ENCODE measurements at regions not wholly inside any gene's neighbourhood (a gene's known extent, or its start where the extent isn't known, plus 50 kb on each side); places are given as distances from the start of the nearest gene placed in this dataset.

GRCh38 chr12:89156862-89157262 lies 195.4 kb downstream of the DUSP6 start:
- H3K14ac ChIP-seq (ENCODE audit: low read length in 2 of 2), result no peak overlapping the region
- H3K4me3 ChIP-seq (ENCODE audit: insufficient read depth in 1 of 2, low read depth in 1 of 2, low read length in 2 of 2), result no peak overlapping the region
- no peaks in the 10 kb centered on the region for H3K36me3 ChIP-seq (ENCODE audit: control insufficient read depth in 1 of 2, insufficient read depth in 2 of 2, low read depth in 1 of 2, low read length in 2 of 2)
- H2AK5ac ChIP-seq (ENCODE audit: low read length, severe bottlenecking), result no peak overlapping the region
- no peak overlapping the region for H4K8ac ChIP-seq (ENCODE audit: low read length)
- no peaks in the 10 kb centered on the region for H3K79me1 ChIP-seq (replicated peaks; ENCODE audit: low read length, poor library complexity, severe bottlenecking)
- H3K4me1 ChIP-seq (ENCODE audit: control insufficient read depth, insufficient read depth, low read depth, low read length), result no peaks in the 10 kb centered on the region
- no peak overlapping the region for H3K23ac ChIP-seq (ENCODE audit: low read length in 2 of 2)
- no peaks in the 10 kb centered on the region for H3K27me3 ChIP-seq (ENCODE audit: control insufficient read depth in 1 of 2, insufficient read depth in 1 of 2, low read length in 2 of 2)
- no peak overlapping the region for H3K4ac ChIP-seq (ENCODE audit: low read depth in 1 of 2, low read length in 2 of 2)
- no peak overlapping the region for H2BK5ac ChIP-seq (ENCODE audit: low read depth, low read length, poor library complexity, severe bottlenecking)
- H4K91ac ChIP-seq (ENCODE audit: low read length), result no peak overlapping the region
- no peak overlapping the region for H2BK15ac ChIP-seq (ENCODE audit: low read depth, poor library complexity, severe bottlenecking)
- H3K9me3 ChIP-seq (ENCODE audit: control insufficient read depth, low read length), result no peaks in the 10 kb centered on the region
- no peak overlapping the region for H3K18ac ChIP-seq (ENCODE audit: low read depth in 1 of 2, low read length in 2 of 2)
- DNase-seq, result no peak
- H3K9ac ChIP-seq (ENCODE audit: low read length), result peak overlapping the region; percentile 82
- H3K4me2 ChIP-seq (ENCODE audit: low read length, poor library complexity, severe bottlenecking), result no peak overlapping the region
- no peak overlapping the region for H2BK120ac ChIP-seq (ENCODE audit: low read depth, low read length)
- H2AFZ ChIP-seq (ENCODE audit: low read depth, low read length), result no peak overlapping the region
- WGBS, result 92% methylated on average over 1 of the region's 1 CpG
- no peak overlapping the region for H2BK12ac ChIP-seq (ENCODE audit: low read length in 2 of 2)
- no peak overlapping the region for H3K27ac ChIP-seq (ENCODE audit: low read length, poor library complexity, severe bottlenecking)

GRCh38 chr12:89156340-89156739 lies 196.0 kb downstream of the DUSP6 start:
- no peak overlapping the region for H2BK12ac ChIP-seq (ENCODE audit: low read length in 2 of 2)
- no peak overlapping the region for H3K4ac ChIP-seq (ENCODE audit: low read depth in 1 of 2, low read length in 2 of 2)
- no peak overlapping the region for H2AK5ac ChIP-seq (ENCODE audit: low read length, severe bottlenecking)
- H3K9me3 ChIP-seq (ENCODE audit: control insufficient read depth, low read length), result no peaks in the 10 kb centered on the region
- no peaks in the 10 kb centered on the region for H3K79me1 ChIP-seq (replicated peaks; ENCODE audit: low read length, poor library complexity, severe bottlenecking)
- no peak overlapping the region for H4K91ac ChIP-seq (ENCODE audit: low read length)
- H3K9ac ChIP-seq (ENCODE audit: low read length), result peak overlapping the region; percentile 82
- no peak overlapping the region for H2BK15ac ChIP-seq (ENCODE audit: low read depth, poor library complexity, severe bottlenecking)
- no peak overlapping the region for H3K4me2 ChIP-seq (ENCODE audit: low read length, poor library complexity, severe bottlenecking)
- H4K8ac ChIP-seq (ENCODE audit: low read length), result no peak overlapping the region
- DNase-seq, result no peak
- no peak overlapping the region for H3K14ac ChIP-seq (ENCODE audit: low read length in 2 of 2)
- H3K4me3 ChIP-seq (ENCODE audit: insufficient read depth in 1 of 2, low read depth in 1 of 2, low read length in 2 of 2), result no peak overlapping the region
- no peak overlapping the region for H3K27ac ChIP-seq (ENCODE audit: low read length, poor library complexity, severe bottlenecking)
- H3K27me3 ChIP-seq (ENCODE audit: control insufficient read depth in 1 of 2, insufficient read depth in 1 of 2, low read length in 2 of 2), result no peaks in the 10 kb centered on the region
- no CpG with 5 or more reads among the region's 1 CpG for WGBS
- H2BK5ac ChIP-seq (ENCODE audit: low read depth, low read length, poor library complexity, severe bottlenecking), result no peak overlapping the region
- H3K36me3 ChIP-seq (ENCODE audit: control insufficient read depth in 1 of 2, insufficient read depth in 2 of 2, low read depth in 1 of 2, low read length in 2 of 2), result no peaks in the 10 kb centered on the region
- no peak overlapping the region for H2AFZ ChIP-seq (ENCODE audit: low read depth, low read length)
- no peak overlapping the region for H3K23ac ChIP-seq (ENCODE audit: low read length in 2 of 2)
- H3K4me1 ChIP-seq (ENCODE audit: control insufficient read depth, insufficient read depth, low read depth, low read length), result no peaks in the 10 kb centered on the region
- no peak overlapping the region for H3K18ac ChIP-seq (ENCODE audit: low read depth in 1 of 2, low read length in 2 of 2)
- no peak overlapping the region for H2BK120ac ChIP-seq (ENCODE audit: low read depth, low read length)

GRCh38 chr12:89155826-89156225 lies 196.5 kb downstream of the DUSP6 start:
- Histone ChIP-seq H2BK120ac (ENCODE audit: low read depth, low read length) (no peak overlapping the region), H3K4ac (ENCODE audit: low read depth in 1 of 2, low read length in 2 of 2) (no peak overlapping the region), H3K14ac (ENCODE audit: low read length in 2 of 2) (no peak overlapping the region), H4K91ac (ENCODE audit: low read length) (no peak overlapping the region), H3K4me2 (ENCODE audit: low read length, poor library complexity, severe bottlenecking) (no peak overlapping the region), H3K23ac (ENCODE audit: low read length in 2 of 2) (no peak overlapping the region), H3K9ac (ENCODE audit: low read length) (peak overlapping the region; percentile 82), H3K36me3 (ENCODE audit: control insufficient read depth in 1 of 2, insufficient read depth in 2 of 2, low read depth in 1 of 2, low read length in 2 of 2) (no peaks in the 10 kb centered on the region), H2AK5ac (ENCODE audit: low read length, severe bottlenecking) (no peak overlapping the region), H2BK5ac (ENCODE audit: low read depth, low read length, poor library complexity, severe bottlenecking) (no peak overlapping the region), H2BK15ac (ENCODE audit: low read depth, poor library complexity, severe bottlenecking) (no peak overlapping the region), H3K4me3 (ENCODE audit: insufficient read depth in 1 of 2, low read depth in 1 of 2, low read length in 2 of 2) (no peak overlapping the region), H3K27ac (ENCODE audit: low read length, poor library complexity, severe bottlenecking) (no peak overlapping the region), H3K18ac (ENCODE audit: low read depth in 1 of 2, low read length in 2 of 2) (no peak overlapping the region), H3K9me3 (ENCODE audit: control insufficient read depth, low read length) (no peaks in the 10 kb centered on the region), H2BK12ac (ENCODE audit: low read length in 2 of 2) (no peak overlapping the region), H4K8ac (ENCODE audit: low read length) (no peak overlapping the region), H3K79me1 (replicated peaks; ENCODE audit: low read length, poor library complexity, severe bottlenecking) (no peaks in the 10 kb centered on the region), H3K4me1 (ENCODE audit: control insufficient read depth, insufficient read depth, low read depth, low read length) (no peaks in the 10 kb centered on the region), H2AFZ (ENCODE audit: low read depth, low read length) (no peak overlapping the region), H3K27me3 (ENCODE audit: control insufficient read depth in 1 of 2, insufficient read depth in 1 of 2, low read length in 2 of 2) (no peaks in the 10 kb centered on the region)
- no peak for DNase-seq

GRCh38 chr12:89154743-89155499 lies 197.4 kb downstream of the DUSP6 start:
- H3K79me1 ChIP-seq (replicated peaks; ENCODE audit: low read length, poor library complexity, severe bottlenecking), result no peaks in the 10 kb centered on the region
- no peak overlapping the region for H2BK12ac ChIP-seq (ENCODE audit: low read length in 2 of 2)
- H2AFZ ChIP-seq (ENCODE audit: low read depth, low read length), result no peak overlapping the region

More at GRCh38 chr12:89154743-89155499, 197.4 kb downstream of the DUSP6 start:
- no peaks in the 10 kb centered on the region for H3K9me3 ChIP-seq (ENCODE audit: control insufficient read depth, low read length)
- H3K14ac ChIP-seq (ENCODE audit: low read length in 2 of 2), result no peak overlapping the region
- H3K18ac ChIP-seq (ENCODE audit: low read depth in 1 of 2, low read length in 2 of 2), result no peak overlapping the region
- no peak overlapping the region for H3K27ac ChIP-seq (ENCODE audit: low read length, poor library complexity, severe bottlenecking)
- H3K36me3 ChIP-seq (ENCODE audit: control insufficient read depth in 1 of 2, insufficient read depth in 2 of 2, low read depth in 1 of 2, low read length in 2 of 2), result no peaks in the 10 kb centered on the region
- no peaks in the 10 kb centered on the region for H3K27me3 ChIP-seq (ENCODE audit: control insufficient read depth in 1 of 2, insufficient read depth in 1 of 2, low read length in 2 of 2)
- no peak overlapping the region for H4K8ac ChIP-seq (ENCODE audit: low read length)
- H3K23ac ChIP-seq (ENCODE audit: low read length in 2 of 2), result no peak overlapping the region
- H2BK15ac ChIP-seq (ENCODE audit: low read depth, poor library complexity, severe bottlenecking), result no peak overlapping the region
- no peak overlapping the region for H2BK5ac ChIP-seq (ENCODE audit: low read depth, low read length, poor library complexity, severe bottlenecking)
- no peak overlapping the region for H3K4ac ChIP-seq (ENCODE audit: low read depth in 1 of 2, low read length in 2 of 2)
- H3K4me3 ChIP-seq (ENCODE audit: insufficient read depth in 1 of 2, low read depth in 1 of 2, low read length in 2 of 2), result no peak overlapping the region
- H3K9ac ChIP-seq (ENCODE audit: low read length), result peak overlapping the region; percentile 82
- H2BK120ac ChIP-seq (ENCODE audit: low read depth, low read length), result no peak overlapping the region
- no peak overlapping the region for H2AK5ac ChIP-seq (ENCODE audit: low read length, severe bottlenecking)
- no peaks in the 10 kb centered on the region for H3K4me1 ChIP-seq (ENCODE audit: control insufficient read depth, insufficient read depth, low read depth, low read length)
- no peak for DNase-seq
- H4K91ac ChIP-seq (ENCODE audit: low read length), result no peak overlapping the region
- WGBS, result 50% methylated on average over 1 of the region's 4 CpGs
- H3K4me2 ChIP-seq (ENCODE audit: low read length, poor library complexity, severe bottlenecking), result no peak overlapping the region
